PC-3 (cell line): ENCODE measurements at regions not wholly inside any gene's neighbourhood (a gene's known extent, or its start where the extent isn't known, plus 50 kb on each side); places are given as distances from the start of the nearest gene placed in this dataset.
A peak's percentile ranks its signal among the peaks of the same experiment; 100 is the strongest.

ENCODE experiments used
- ATAC-seq: fragments of 200-7000 bp; cut with Tn5 transposase; 2 replicates; pipeline ENCODE4 v1.9.1; 2020; ENCODE audit warnings: mild to moderate bottlenecking, moderate library complexity
- BruUV-seq: library from RNA; stranded (reverse); fragments of 400-500 nt; replicated peaks from 2 replicates; lab custom pipeline; 2021; lab: Mats Ljungman, UMichigan
- CTCF ChIA-PET: fragments of 300-600 bp; sonication (Branson Sonifier 250); formaldehyde crosslinking; loops from one replicate; lab custom pipeline; 2022; ENCODE audit warnings: antibody characterized with exemption; lab: Charles Lee
- POLR2A ChIA-PET: fragments of 300-600 bp; sonication (Branson Sonifier 250); formaldehyde crosslinking; loops from one replicate; lab custom pipeline; 2022; ENCODE audit warnings: antibody characterized with exemption; ENCODE audit not compliant: unreplicated experiment; lab: Charles Lee
- DNase-seq: peaks from one replicate; pipeline ENCODE4 v3.0.0-alpha.2; 2015
- H2AFZ ChIP-seq: fragments of 300-600 bp; sonication (generic); 2 replicates; pipeline ENCODE4 v1.6.0; 2016; ENCODE audit warnings: antibody characterized with exemption, low read length
- H3F3A ChIP-seq: fragments of 300-600 bp; sonication (generic); one replicate; pipeline ENCODE4 v1.6.0; 2017; ENCODE audit warnings: antibody characterized with exemption, low read length, control low read depth, mild to moderate bottlenecking; ENCODE audit not compliant: unreplicated experiment
- H3K27ac ChIP-seq: fragments of 300-600 bp; sonication (generic); 2 replicates; pipeline ENCODE4 v1.5.1; 2016; ENCODE audit warnings: mild to moderate bottlenecking, low read length
- H3K27me3 ChIP-seq: fragments of 300-600 bp; sonication (generic); 2 replicates; pipeline ENCODE4 v1.6.1; 2016; ENCODE audit warnings: low read length, mixed read lengths
- H3K36me3 ChIP-seq: fragments of 300-600 bp; sonication (generic); 2 replicates; pipeline ENCODE4 v1.6.1; 2016; ENCODE audit warnings: low read depth, mixed run types, low read length, mixed read lengths
- H3K4me1 ChIP-seq: fragments of 300-600 bp; sonication (generic); 2 replicates; pipeline ENCODE4 v1.5.1; 2016; ENCODE audit warnings: low read length; ENCODE audit not compliant: insufficient read depth
- H3K4me2 ChIP-seq: fragments of 300-600 bp; sonication (generic); 2 replicates; pipeline ENCODE4 v1.6.0; 2016; ENCODE audit warnings: low read length
- H3K4me3 ChIP-seq: fragments of 300-600 bp; sonication (generic); 2 replicates; pipeline ENCODE4 v1.5.1; 2016; ENCODE audit warnings: mild to moderate bottlenecking, low read length, mixed read lengths
- H3K79me2 ChIP-seq: fragments of 300-600 bp; sonication (generic); 2 replicates; pipeline ENCODE4 v1.6.1; 2017; ENCODE audit warnings: low read length, mixed read lengths
- H3K9ac ChIP-seq: fragments of 300-600 bp; sonication (generic); 2 replicates; pipeline ENCODE4 v1.6.0; 2016; ENCODE audit warnings: mild to moderate bottlenecking, low read length
- H3K9me2 ChIP-seq: fragments of 300-600 bp; sonication (generic); replicated peaks from 2 replicates; pipeline ENCODE4 v1.6.1; 2016; ENCODE audit warnings: mixed run types, low read length, mixed read lengths
- H3K9me3 ChIP-seq: fragments of 300-600 bp; sonication (generic); 2 replicates; pipeline ENCODE4 v1.6.1; 2016; ENCODE audit warnings: low read length, mixed read lengths
- H4K20me1 ChIP-seq: fragments of 300-600 bp; sonication (generic); 2 replicates; pipeline ENCODE4 v1.6.1; 2016; ENCODE audit warnings: low read length, mixed read lengths
- CTCF ChIP-seq: fragments of 300-600 bp; sonication (generic); conservative IDR thresholded peaks from 2 replicates; pipeline ENCODE4 v1.5.1; 2017; ENCODE audit warnings: antibody characterized with exemption, low read depth, mild to moderate bottlenecking, low read length
- EZH2 ChIP-seq: fragments of 300-600 bp; sonication (generic); IDR thresholded peaks from one replicate; pipeline ENCODE4 v1.6.1; 2017; ENCODE audit warnings: antibody characterized with exemption, mild to moderate bottlenecking, low read length; ENCODE audit not compliant: unreplicated experiment
- EZH2phosphoT487 ChIP-seq: fragments of 300-600 bp; sonication (generic); IDR thresholded peaks from 2 replicates; pipeline ENCODE4 v1.6.1; 2018; ENCODE audit warnings: mild to moderate bottlenecking, antibody characterized with exemption, low read length, borderline replicate concordance
- intact Hi-C: fragments of 100-400 bp; cut with micrococcal nuclease; formaldehyde crosslinking; loops from 2 replicates; pipeline ENCODE4 v1.9.0; 2023

GRCh38 chr3:41112466-41112865 lies 86.8 kb upstream of the CTNNB1 start:
- CTCF ChIA-PET, result no interaction called here
- no peak overlapping the region for H3K4me3 ChIP-seq
- no peak overlapping the region for H3K4me2 ChIP-seq
- H3K27me3 ChIP-seq, result peaks cover 27% of the 10 kb centered on the region
- no peak overlapping the region for H3K27ac ChIP-seq
- BruUV-seq, result no TSS peak
- no peaks in the 10 kb centered on the region for H4K20me1 ChIP-seq
- H3K36me3 ChIP-seq, result no peaks in the 10 kb centered on the region
- H3K9me3 ChIP-seq, result no peaks in the 10 kb centered on the region
- H3F3A ChIP-seq, result no peaks in the 10 kb centered on the region
- H3K9ac ChIP-seq, result no peak overlapping the region
- DNase-seq (no peak), ATAC-seq (no peak)
- POLR2A ChIA-PET, result no interaction called here
- TF ChIP-seq CTCF (no peak), EZH2 (no peak), EZH2phosphoT487 (no peak)
- H3K4me1 ChIP-seq, result peaks cover 5% of the 10 kb centered on the region
- H2AFZ ChIP-seq, result no peak overlapping the region
- intact Hi-C loops, result no loop called here
- no peaks in the 10 kb centered on the region for H3K9me2 ChIP-seq
- H3K79me2 ChIP-seq, result no peaks in the 10 kb centered on the region

GRCh38 chr3:41115069-41115468 lies 84.2 kb upstream of the CTNNB1 start:
- Histone ChIP-seq H3K9ac (no peak overlapping the region), H3F3A (no peaks in the 10 kb centered on the region), H3K4me3 (no peak overlapping the region), H3K4me1 (peaks cover 12% of the 10 kb centered on the region), H3K9me2 (no peaks in the 10 kb centered on the region), H3K27me3 (peaks cover 7% of the 10 kb centered on the region), H4K20me1 (no peaks in the 10 kb centered on the region), H3K4me2 (no peak overlapping the region), H2AFZ (no peak overlapping the region), H3K27ac (no peak overlapping the region), H3K79me2 (no peaks in the 10 kb centered on the region), H3K36me3 (no peaks in the 10 kb centered on the region), H3K9me3 (no peaks in the 10 kb centered on the region)
- no peak for ATAC-seq
- TF ChIP-seq EZH2phosphoT487 (no peak), EZH2 (no peak), CTCF (no peak)
- ChIA-PET POLR2A (no interaction called here), CTCF (no interaction called here)
- DNase-seq, result no peak
- BruUV-seq, result no TSS peak
- intact Hi-C loops, result no loop called here

- no TSS peak for BruUV-seq
- peak overlapping the region; percentile 22; the same call in 1 of the 2 replicates for H3K9ac ChIP-seq
Measured at GRCh38 chr3:41116851-41117250, 82.5 kb upstream of the CTNNB1 start.

More at GRCh38 chr3:41116851-41117250, 82.5 kb upstream of the CTNNB1 start:
- POLR2A ChIA-PET, result interaction anchor here (0.5 kb wide), 1 partner anchor 79 kb away, joined by 6 read pairs; no protein-coding TSS in a partner anchor
- Histone ChIP-seq H2AFZ (peak overlapping the region; percentile 63; the same call in 1 of the 2 replicates), H3K4me2 (peak overlapping the region; percentile 19; the same call in 1 of the 2 replicates), H3K27ac (peak overlapping the region; percentile 61), H3K27me3 (no peaks in the 10 kb centered on the region), H3K4me3 (no peak overlapping the region), H3F3A (no peaks in the 10 kb centered on the region), H4K20me1 (no peaks in the 10 kb centered on the region), H3K9me2 (no peaks in the 10 kb centered on the region), H3K79me2 (no peaks in the 10 kb centered on the region), H3K9me3 (no peaks in the 10 kb centered on the region), H3K36me3 (no peaks in the 10 kb centered on the region), H3K4me1 (peaks cover 12% of the 10 kb centered on the region)
- no peak for TF ChIP-seq EZH2phosphoT487
- TF ChIP-seq CTCF, result no peak
- TF ChIP-seq EZH2, result no peak
- DNase-seq (no peak), ATAC-seq (no peak)
- CTCF ChIA-PET, result no interaction called here
- intact Hi-C loops, result no loop called here
